ENCODE measurements at regions not wholly inside any gene's neighbourhood (a gene's known extent, or its start where the extent isn't known, plus 50 kb on each side); places are given as distances from the start of the nearest gene placed in this dataset.

DNA sequence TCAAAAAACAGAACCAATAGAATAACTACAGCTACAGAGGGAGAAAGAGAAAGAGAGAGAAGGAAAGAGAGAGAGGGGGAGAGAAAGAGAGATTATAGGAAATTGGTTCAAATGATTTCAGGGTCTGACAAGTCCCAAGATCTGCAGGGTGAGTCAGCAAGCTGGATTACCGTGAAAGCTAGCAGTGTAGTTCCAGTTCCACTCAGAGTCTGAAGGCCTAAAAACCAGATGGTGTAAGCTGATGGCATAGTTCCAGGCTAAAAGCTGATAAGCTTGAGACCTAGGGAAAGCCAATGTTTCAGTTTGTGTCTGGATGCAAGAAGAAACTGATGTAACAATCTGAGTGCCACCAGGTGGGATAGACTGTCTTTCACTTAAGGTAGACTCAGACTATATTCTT, 397.7 kb downstream of the TRIB2 start:
- DNase-seq, result no peak

GRCh38 chr2:13115643-13116042, 398.9 kb downstream of the TRIB2 start:
- DNase-seq, result no peak

DNA sequence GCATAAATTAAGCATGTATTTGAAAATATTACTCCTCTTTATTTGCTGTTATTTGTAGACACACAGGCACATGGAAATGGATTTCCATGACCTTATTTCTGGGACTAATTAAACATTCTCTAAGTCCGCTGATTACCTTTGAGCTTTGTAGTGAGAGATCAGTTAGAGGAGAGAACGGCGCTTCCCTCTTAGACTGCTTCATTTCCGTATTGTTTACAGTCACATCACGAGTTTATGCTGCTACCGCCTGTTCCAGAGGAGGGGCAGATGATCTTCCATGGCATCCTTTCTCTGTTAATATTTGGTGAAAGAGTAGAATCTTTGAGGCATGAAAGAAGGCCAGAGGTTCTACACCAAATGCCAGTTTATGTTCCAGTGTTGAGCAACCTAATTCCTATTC, 404.4 kb downstream of the TRIB2 start:
- DNase-seq, result no peak

- DNase-seq, result no peak
These were observed 411.4 kb downstream of the TRIB2 start for GRCh38 chr2:13128139-13128538.

GRCh38 chr2:13135369-13135768, 418.6 kb downstream of the TRIB2 start:
- no peak for DNase-seq

DNA sequence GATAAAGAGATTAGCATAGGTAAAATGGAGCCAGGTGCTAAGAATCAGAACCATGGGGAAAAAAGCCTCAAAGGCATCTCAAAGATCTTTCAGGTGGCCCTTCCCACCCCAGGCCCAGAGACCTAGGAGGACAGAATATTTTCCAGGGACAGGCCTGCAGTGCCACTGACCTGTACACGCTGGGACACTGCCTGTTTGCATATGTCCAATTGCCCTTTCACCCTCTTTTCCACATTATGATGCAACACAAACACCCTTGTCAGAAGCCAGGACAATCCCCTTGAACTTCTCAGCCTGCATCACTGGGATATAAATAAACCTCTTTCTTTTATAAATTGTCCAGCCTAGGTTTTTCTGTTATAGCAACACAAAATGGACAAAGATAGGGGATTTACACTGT, 419.1 kb downstream of the TRIB2 start:
- no peak for DNase-seq

GRCh38 chr2:13137679-13138078, 420.9 kb downstream of the TRIB2 start:
- no peak for DNase-seq

GRCh38 chr2:13141315-13141714, 424.6 kb downstream of the TRIB2 start:
- DNase-seq, result no peak

- no peak for DNase-seq
These were observed 426.7 kb downstream of the TRIB2 start for GRCh38 chr2:13143451-13143850.

GRCh38 chr2:13156916-13157315, 440.2 kb downstream of the TRIB2 start:
- no peak for DNase-seq

GRCh38 chr2:13158466-13158865, 441.7 kb downstream of the TRIB2 start:
- no peak for DNase-seq

DNA sequence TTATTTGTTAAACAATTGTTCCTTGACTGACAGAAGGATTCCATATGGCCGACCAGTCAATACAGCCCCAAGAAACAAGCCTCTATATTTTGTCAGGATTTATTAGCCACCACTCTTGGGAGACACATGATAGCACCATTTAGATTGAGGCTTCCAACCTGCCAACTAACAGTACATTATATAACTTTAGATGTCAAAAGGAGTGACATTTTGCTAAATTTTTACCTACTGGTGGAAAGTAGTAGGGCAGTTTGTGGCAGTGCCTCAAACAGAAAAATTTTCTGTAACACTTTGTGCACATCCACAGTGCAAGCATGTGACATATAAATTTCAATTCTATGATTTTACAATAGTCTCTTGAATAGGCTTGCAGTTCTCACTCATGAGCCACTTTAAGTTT, 464.0 kb downstream of the TRIB2 start:
- no peak for DNase-seq

DNA sequence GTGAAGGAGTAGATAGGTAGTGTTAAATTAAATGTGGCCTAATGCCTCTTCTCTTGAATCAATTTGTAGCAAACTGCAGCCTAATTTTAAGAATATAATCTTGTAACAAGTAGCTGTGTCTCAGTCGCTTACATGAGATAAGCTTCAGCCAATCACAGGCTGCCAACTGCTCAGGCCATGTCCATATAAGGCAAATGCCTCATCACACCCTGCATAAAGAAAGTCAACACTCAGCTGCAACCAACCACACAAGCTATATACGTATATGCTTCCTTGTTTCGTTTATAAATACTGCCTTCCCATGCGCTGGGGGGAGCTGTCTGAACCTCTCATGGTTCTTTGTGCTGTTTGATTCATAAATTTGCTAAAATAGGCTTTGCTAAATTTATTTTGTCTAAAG, 476.3 kb downstream of the TRIB2 start:
- no peak for DNase-seq

DNA sequence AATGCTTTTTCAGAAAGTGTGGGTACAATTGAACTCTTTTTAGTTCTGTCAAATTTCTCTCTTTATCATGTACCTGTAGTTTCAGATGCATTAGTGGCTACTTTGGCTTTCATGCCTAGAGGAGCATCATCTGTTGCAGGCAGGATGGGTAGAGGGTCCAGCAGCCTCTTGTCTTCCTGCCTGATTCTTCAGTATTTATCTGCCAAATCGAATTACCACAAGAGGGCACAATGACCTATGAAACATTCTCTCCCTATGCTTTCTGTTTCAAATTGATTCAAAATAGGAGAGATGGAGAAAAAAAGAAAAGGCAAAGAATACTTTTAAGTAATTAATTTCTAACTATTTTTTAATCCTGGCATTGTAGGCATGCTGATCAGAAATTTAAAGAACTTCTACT, 477.2 kb downstream of the TRIB2 start:
- DNase-seq, result no peak

GRCh38 chr2:13195270-13195669, 478.5 kb downstream of the TRIB2 start:
- DNase-seq, result no peak

GRCh38 chr2:13197248-13197647, 480.5 kb downstream of the TRIB2 start:
- no peak for DNase-seq

DNA sequence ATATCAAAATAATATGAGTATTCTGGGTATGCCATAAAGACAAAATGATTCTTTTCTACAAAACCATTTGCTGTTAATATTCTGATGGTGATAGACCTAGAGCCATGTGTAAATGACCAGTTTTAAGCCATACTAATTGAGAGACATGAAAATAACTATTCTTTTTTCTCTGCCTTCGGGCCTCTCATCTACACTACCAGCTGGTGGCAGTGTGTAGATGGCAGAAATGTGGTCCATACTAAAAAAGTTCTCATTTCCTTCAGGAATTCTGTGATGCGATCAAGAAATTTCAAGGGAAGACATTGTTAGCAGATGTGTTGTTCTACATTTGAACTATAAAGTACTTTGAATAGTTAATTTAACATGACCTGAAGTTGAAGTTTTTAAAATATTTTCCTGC, 485.2 kb downstream of the TRIB2 start:
- no peak for DNase-seq

GRCh38 chr2:13212115-13212514, 495.4 kb downstream of the TRIB2 start:
- no peak for DNase-seq

DNA sequence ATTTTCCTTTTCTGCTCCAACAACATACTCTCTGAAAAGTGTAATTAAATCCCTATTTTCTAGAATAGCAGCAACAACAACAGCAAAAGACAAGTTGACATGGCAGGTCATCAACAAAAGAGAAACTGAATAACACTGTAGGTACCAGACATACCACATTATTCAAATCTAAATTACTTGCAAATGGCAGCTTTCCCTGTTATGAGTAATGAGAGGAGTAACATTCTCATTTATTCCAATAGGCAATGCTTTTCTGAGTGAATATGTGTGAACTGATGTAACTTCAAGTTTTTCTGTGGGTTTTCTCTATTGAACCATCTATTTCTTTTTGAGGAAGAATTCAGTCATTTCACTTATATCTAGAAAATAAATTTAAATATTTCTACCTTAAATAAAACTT, 501.5 kb downstream of the TRIB2 start:
- DNase-seq, result no peak

- no peak for DNase-seq
These were observed 510.8 kb downstream of the TRIB2 start for GRCh38 chr2:13227578-13227977.

DNA sequence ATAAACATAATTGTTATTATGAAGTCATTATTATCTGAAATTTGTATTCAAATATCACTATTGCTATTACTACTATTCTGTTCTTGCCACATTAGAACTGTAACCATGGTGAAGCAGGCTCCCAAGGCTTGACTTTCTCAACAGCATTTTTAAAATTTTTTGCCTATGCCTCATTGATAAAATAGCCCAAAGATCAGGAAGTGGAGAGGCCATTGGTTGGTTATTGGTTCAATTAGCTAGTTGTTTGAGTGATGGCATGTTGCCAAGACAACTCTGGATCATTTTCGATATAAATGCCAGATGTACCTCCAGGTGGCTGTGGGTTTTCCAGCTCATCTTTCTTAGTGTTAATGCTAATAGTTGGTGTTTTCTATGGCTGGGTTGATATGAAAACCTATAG, 513.5 kb downstream of the TRIB2 start:
- no peak for DNase-seq

DNA sequence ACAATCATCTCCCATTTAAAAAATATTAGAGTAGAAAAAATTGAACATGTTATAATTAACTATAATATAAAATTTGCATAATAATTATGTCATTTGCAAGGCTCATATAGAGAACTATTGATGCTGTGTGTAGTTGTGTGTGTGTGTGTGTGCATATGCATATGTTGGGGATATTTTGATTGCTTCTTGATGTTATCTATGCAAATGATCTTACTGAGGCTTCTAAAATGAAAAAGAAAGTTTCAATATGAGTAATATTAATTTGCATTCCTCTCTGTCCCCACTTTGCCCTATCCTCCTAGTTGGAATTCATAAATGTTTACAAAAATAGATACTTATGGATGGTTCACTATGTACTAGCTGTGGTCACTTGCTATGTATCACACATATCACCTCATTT, 523.3 kb downstream of the TRIB2 start:
- no peak for DNase-seq

- no peak for DNase-seq
These were observed 524.2 kb downstream of the TRIB2 start for GRCh38 chr2:13240789-13241487.

- no peak for DNase-seq
These were observed 535.9 kb downstream of the TRIB2 start for GRCh38 chr2:13252615-13253014.

- no peak for DNase-seq
These were observed 538.7 kb downstream of the TRIB2 start for GRCh38 chr2:13255485-13255884.

- no peak for DNase-seq
These were observed 543.7 kb downstream of the TRIB2 start for GRCh38 chr2:13260402-13260801.
